Suprapubic skin (tissue), 4 donors: ENCODE measurements at regions not wholly inside any gene's neighbourhood (a gene's known extent, or its start where the extent isn't known, plus 50 kb on each side); places are given as distances from the start of the nearest gene placed in this dataset.
"Not testable (repeated sequence)": the region's sequence is repeated elsewhere in the genome, so short reads cannot be mapped to it uniquely, and the experiment has no call there.

ENCODE experiments used
- POLR2A ChIP-seq, 2 donors: fragments of 450-650 bp; IDR thresholded peaks; one replicate each; pipeline ENCODE4 v1.6.1; 2017; ENCODE audit warnings: antibody characterized with exemption in 2 of 2, mild to moderate bottlenecking in 2 of 2, moderate library complexity in 2 of 2
- POLR2AphosphoS5 ChIP-seq, 3 donors: sonication (generic); formaldehyde crosslinking; IDR thresholded peaks; one replicate each; pipeline ENCODE4 v1.6.1; 2017; ENCODE audit warnings: antibody characterized with exemption in 3 of 3
- TF ChIP-seq, protein P1 (sequence below), 2 donors: fragments of 200-600 bp in 1 of 2; fragments of 450-650 bp in 1 of 2; sonication (generic) in 1 of 2; IDR thresholded peaks; one replicate each; pipeline ENCODE4 v1.5.1; 2016 to 2019; ENCODE audit warnings: antibody characterized with exemption in 2 of 2, mild to moderate bottlenecking in 1 of 2, moderate library complexity in 1 of 2

DNA sequence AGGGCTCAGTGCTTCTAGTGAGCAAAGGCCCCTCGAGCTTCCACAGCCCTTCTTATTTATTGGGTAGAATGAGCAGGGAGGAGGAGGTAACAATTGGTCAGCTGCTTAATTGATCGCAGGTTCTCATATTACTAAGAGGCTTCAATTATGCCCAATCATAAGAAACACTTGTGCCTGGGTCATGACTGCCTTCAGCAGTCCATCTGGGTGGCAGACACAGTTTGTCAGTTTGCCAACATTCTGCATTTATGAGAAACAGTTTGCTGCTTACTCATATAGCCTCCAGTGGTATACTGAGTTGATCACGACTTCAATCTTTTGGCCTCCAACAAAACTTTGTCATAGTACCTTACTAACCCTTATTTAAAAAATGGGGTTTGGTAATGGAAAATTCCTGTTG is 667.0 kb upstream of the MIS18BP1 start:
- TF ChIP-seq, protein P1, sequence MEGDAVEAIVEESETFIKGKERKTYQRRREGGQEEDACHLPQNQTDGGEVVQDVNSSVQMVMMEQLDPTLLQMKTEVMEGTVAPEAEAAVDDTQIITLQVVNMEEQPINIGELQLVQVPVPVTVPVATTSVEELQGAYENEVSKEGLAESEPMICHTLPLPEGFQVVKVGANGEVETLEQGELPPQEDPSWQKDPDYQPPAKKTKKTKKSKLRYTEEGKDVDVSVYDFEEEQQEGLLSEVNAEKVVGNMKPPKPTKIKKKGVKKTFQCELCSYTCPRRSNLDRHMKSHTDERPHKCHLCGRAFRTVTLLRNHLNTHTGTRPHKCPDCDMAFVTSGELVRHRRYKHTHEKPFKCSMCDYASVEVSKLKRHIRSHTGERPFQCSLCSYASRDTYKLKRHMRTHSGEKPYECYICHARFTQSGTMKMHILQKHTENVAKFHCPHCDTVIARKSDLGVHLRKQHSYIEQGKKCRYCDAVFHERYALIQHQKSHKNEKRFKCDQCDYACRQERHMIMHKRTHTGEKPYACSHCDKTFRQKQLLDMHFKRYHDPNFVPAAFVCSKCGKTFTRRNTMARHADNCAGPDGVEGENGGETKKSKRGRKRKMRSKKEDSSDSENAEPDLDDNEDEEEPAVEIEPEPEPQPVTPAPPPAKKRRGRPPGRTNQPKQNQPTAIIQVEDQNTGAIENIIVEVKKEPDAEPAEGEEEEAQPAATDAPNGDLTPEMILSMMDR (IDR thresholded peaks at IDR 0.05), result not testable (repeated sequence)
- TF ChIP-seq POLR2A, POLR2AphosphoS5 (IDR thresholded peaks at IDR 0.05): not testable (repeated sequence)
